Sigmoid colon (tissue), 3 donors: ENCODE measurements at regions not wholly inside any gene's neighbourhood (a gene's known extent, or its start where the extent isn't known, plus 50 kb on each side); places are given as distances from the start of the nearest gene placed in this dataset.

Experiments
- POLR2A ChIP-seq, 2 donors: fragments of 450-650 bp; IDR thresholded peaks; one replicate each; pipeline ENCODE4 v1.6.1; 2016; ENCODE audit warnings: antibody characterized with exemption in 2 of 2, mild to moderate bottlenecking in 2 of 2, moderate library complexity in 2 of 2
- TF ChIP-seq, protein P1 (sequence below), 4 experiments: fragments of 450-650 bp in 3 of 4; fragments of 200-600 bp in 1 of 4; IDR thresholded peaks; one replicate each; pipeline ENCODE4 v1.5.1; 2016 to 2019; ENCODE audit warnings: antibody characterized with exemption in 4 of 4, mild to moderate bottlenecking in 3 of 4, moderate library complexity in 2 of 4

DNA sequence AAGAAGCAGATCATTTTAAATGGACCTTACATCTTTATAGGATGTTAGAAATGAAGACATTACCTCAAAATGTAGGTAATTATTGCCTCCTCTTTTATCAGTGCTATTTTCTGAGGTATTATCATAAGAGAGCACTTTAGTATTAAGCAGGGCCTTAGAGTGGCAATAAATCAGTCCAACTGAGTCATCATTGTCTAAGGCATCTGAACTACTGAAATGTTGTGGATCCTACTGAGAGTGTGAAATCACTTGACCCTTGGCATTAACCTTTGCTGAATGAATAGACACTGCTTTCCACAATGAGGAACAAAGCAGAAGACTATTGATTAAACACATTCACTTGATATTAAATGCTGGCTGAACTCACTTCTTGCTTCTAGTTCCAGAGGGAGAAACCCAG lies 224.6 kb upstream of the ARRDC3 start:
- TF ChIP-seq POLR2A (IDR thresholded peaks at IDR 0.05): no peak
- TF ChIP-seq, protein P1, sequence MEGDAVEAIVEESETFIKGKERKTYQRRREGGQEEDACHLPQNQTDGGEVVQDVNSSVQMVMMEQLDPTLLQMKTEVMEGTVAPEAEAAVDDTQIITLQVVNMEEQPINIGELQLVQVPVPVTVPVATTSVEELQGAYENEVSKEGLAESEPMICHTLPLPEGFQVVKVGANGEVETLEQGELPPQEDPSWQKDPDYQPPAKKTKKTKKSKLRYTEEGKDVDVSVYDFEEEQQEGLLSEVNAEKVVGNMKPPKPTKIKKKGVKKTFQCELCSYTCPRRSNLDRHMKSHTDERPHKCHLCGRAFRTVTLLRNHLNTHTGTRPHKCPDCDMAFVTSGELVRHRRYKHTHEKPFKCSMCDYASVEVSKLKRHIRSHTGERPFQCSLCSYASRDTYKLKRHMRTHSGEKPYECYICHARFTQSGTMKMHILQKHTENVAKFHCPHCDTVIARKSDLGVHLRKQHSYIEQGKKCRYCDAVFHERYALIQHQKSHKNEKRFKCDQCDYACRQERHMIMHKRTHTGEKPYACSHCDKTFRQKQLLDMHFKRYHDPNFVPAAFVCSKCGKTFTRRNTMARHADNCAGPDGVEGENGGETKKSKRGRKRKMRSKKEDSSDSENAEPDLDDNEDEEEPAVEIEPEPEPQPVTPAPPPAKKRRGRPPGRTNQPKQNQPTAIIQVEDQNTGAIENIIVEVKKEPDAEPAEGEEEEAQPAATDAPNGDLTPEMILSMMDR (IDR thresholded peaks at IDR 0.05): no peak
